Inflammatory macrophage (primary cell): ENCODE measurements at regions not wholly inside any gene's neighbourhood (a gene's known extent, or its start where the extent isn't known, plus 50 kb on each side); places are given as distances from the start of the nearest gene placed in this dataset.
"Not testable (repeated sequence)": the region's sequence is repeated elsewhere in the genome, so short reads cannot be mapped to it uniquely, and the experiment has no call there.

Experiments used
- DNase-seq, 2 donors: peaks; one replicate each; pipeline ENCODE4 v3.0.0-alpha.2; 2020 to 2022

DNA sequence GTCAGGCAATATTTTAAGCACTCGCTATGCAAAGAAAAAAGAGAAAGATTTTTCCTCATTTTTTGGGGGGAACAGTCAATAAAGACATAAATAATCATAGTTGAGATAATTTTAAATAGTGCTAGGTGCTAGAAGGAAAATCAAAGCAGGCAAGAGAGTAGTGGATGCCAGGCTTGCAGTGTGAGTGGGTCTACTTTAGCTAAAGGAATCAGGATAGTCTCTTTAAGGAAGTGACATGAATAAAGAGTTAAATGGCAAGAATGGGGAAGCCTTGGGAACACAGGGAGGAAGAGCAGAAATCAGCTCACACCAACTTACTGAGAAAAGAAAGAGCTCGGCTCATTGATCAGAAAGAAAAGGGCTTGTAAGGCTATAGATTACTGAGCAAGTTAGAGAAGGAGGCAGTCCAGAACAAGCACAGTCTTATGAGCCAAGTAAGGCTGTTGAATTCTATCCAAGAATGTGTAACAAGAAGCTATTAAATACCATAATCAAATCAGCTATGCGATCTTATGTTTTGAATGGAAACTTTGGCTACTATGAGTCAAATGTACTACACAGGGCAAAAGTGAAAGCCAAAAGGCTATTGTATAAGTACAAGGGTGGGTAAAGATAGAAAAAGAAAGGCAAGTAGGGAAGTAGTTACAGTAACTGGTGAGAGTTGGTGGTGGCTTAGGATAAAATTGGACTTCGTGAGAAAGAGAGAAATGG, 833.8 kb upstream of the PIK3C3 start:
- DNase-seq = no peak

DNA sequence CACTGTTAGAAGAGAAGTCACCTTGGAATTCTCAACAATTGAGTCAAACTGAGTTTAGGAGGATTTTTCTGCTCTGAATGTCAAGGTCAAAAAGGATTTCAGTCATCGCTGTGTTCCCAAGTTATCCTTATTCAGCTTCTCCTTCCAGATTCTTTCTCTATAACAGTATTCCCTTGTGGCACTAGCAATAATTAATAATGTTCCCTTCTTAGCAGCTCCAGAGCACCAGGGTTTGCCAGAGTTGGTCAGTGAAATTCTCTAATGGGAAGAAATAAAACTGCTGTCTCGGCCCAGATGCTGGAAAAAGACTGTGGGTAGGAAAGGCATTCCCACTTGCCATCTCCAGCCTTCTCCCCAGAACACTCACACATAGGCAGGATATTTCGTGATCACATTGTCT, 836.0 kb upstream of the PIK3C3 start:
- DNase-seq = no peak

DNA sequence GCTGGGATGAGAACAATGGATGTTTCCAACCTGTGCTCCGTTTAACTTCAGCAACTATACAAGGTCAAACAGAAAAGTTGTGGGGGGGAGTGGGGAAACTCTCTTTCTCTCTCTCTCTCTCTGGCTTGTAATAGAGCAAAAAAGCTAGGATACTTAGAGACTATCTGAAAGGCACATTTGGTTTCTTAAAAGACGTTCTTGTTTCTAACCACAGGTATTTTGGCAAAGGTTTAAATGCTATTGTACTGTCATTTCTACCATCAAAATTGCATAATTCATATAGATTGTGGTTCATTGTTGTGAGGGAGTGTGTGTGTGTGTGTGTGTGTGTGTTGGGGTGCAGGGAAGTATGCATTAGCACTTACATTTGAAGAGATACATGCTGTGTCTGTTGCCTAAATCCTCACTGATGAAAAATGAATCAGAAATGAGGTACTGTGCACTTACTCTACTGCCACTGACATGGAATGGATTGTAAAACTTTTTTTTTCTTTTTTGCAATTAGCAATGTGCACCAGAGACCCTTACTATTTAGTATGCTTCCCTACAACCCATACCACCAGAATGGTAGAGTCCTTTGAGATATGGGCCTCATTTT, 841.0 kb upstream of the PIK3C3 start:
- DNase-seq = no peak

DNA sequence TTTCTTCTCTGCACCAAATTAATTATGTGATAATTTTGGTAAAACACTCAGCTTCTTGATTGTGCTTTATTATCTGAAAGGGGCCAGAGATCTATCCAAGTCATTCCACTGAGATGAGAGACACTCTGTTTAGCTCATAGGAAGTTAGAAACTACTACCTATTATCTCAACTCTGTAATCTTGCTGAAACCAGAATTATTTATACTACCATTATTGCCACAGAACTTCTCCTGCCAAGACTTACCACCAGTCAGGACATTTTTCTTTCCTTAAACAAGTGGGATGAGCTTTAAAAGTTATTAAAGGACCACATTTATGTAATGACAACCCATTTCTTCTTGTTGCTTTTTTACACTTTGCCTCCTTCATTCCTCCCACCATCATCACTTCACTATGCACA, 855.6 kb upstream of the PIK3C3 start:
- DNase-seq = no peak

DNA sequence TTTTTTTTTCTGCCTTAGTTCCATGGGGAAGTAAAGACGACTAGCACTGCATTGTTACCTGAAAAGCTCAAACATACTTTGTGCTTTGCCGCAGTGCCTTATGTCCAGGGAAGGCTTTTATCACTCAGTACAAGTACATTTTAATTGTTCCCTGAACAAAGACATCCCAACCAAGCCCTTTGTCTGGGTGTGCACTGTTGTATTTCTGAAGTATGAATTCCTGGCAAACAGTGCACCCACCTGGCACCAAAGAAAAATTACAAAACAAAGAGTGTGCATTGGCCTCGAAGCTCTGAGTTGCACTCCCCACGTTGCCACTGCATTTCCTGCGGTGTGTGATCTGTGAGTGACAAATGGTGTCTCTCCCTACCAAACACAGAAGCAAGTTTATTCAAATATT, 858.5 kb upstream of the PIK3C3 start:
- DNase-seq = no peak

- no peak for DNase-seq
These were observed 878.0 kb upstream of the PIK3C3 start for GRCh38 chr18:41077076-41077475.

GRCh38 chr18:41075212-41075611, 879.8 kb upstream of the PIK3C3 start:
- DNase-seq = no peak

GRCh38 chr18:41073372-41073954, 881.6 kb upstream of the PIK3C3 start:
- no peak for DNase-seq

- DNase-seq = no peak
These were observed 882.1 kb upstream of the PIK3C3 start for GRCh38 chr18:41072946-41073345.

DNA sequence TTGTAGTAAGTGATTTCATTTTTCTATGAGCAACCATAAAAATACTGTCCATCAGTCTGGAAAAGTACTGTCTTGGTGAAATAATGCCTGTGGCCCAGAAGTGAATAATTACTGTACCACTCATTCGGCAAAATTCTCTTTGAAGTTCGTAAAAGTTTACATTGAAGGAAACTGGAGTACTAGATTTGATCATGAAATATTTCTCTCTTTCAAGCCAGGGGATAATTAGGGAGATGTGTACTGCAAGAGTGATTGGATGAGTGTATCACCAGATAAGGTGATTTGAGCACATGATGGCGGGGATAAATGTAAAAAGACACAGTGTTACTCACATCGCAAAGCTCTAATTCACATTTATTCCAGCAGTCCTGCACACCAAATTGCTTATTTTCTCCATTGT, 883.2 kb upstream of the PIK3C3 start:
- no peak for DNase-seq

DNA sequence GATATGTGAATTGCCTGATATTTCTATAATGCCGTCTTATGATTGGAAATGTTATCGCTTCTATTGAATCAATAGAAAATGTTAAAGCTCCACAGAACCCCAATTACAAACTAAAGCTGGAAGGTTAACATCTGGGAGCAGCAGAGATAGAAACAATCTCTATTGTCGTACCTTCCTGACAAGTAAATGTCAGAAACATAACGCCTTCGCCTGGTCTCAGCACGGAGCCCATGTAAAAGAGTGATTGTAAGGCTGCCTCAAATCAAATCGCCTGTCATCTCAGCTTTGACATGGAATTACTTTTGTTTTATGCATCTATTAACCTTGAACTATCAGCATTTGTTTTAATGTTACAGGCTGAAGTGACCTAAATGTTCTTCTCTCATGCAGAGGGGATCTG, 885.9 kb upstream of the PIK3C3 start:
- DNase-seq = no peak

- DNase-seq = no peak
These were observed 890.1 kb upstream of the PIK3C3 start for GRCh38 chr18:41064916-41065315.

GRCh38 chr18:41060967-41061366, 894.1 kb upstream of the PIK3C3 start:
- DNase-seq = no peak

- no peak for DNase-seq
These were observed 896.0 kb upstream of the PIK3C3 start for GRCh38 chr18:41059126-41059415.

DNA sequence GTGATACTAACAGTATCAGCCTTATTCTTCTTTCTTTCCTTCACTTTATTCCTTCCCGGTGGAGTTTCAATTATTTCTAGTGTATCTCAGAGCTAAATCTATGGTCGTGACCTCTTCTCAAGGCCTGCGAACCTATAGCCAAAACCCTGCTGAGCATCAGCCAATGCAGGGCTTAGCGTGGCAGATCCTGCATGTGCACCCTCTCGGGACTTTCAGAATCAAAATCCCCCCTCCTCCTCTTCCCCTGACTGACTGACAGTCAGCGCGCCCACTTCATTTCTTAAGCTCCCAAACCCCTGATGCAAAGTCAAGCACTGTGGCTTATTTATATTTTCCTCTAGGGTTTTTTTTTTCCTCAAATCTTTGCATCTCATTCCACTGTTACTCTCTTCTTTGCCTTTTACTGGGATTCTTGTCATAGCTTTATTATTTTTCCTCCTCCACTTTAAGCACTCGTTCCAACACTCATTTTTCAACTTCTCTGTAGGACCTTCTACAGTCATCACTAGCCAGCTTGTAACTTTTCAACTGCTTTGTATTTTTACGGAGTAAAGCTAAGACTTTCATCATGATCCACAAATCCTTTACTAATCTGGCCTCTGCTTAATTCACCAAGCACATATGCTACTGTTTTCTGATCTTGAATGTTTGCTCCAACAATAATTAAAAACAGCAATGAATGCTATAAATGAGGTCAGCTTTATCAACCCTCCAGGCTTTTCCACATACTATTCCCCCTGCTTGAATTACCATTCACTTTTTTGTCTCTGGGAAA, 896.5 kb upstream of the PIK3C3 start:
- no peak for DNase-seq

- DNase-seq = no peak
These were observed 902.4 kb upstream of the PIK3C3 start for GRCh38 chr18:41052625-41053024.

GRCh38 chr18:41046250-41046649, 908.8 kb upstream of the PIK3C3 start:
- DNase-seq = not testable (repeated sequence)

GRCh38 chr18:41043876-41044275, 911.2 kb upstream of the PIK3C3 start:
- no peak for DNase-seq

- no peak for DNase-seq
These were observed 912.2 kb upstream of the PIK3C3 start for GRCh38 chr18:41042866-41043265.

DNA sequence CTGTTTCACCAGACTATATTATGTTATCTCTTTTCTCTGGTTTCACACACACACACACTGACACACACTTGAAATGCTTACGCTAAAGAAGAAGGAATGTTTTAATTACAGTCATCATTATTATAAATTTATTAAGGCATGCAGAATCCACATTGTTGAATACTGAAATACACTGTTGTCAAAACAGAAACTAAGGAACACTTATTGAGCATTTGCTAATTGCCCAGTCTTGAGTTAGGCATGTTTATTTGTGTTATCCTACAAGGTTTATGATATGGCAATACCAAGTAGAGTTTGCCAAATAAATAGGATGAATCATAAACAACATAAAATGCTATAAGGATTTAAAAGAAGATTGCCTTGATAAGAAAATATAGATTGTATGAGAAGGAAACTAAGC, 917.0 kb upstream of the PIK3C3 start:
- no peak for DNase-seq

- no peak for DNase-seq
These were observed 918.7 kb upstream of the PIK3C3 start for GRCh38 chr18:41036346-41036745.

DNA sequence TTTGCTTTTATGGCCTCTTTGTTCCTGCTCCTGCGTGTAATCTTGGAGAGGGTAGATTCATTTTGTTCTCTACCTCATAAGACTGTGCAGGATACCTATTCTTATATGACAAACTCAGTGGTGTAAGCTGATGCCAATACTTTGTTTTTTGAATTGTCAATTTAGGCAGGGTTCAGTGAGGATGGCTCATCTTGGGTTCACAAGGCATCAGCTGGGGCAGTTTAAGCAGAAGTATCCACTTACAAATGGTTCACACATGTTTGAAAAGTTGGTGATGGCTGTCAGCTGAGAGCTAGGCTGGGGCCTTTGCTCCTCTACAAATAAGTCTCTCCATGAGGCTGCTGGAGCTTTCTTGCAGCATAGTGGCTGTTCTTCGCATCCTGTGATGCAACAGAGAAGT, 920.6 kb upstream of the PIK3C3 start:
- no peak for DNase-seq

- no peak for DNase-seq
These were observed 929.4 kb upstream of the PIK3C3 start for GRCh38 chr18:41025666-41026065.

GRCh38 chr18:41024792-41025191, 930.2 kb upstream of the PIK3C3 start:
- DNase-seq = no peak
